HG03064 (cell line): ENCODE measurements at regions not wholly inside any gene's neighbourhood (a gene's known extent, or its start where the extent isn't known, plus 50 kb on each side); places are given as distances from the start of the nearest gene placed in this dataset.

Source experiments
- ATAC-seq: cut with Tn5 transposase; IDR thresholded peaks from one replicate; pipeline ENCODE4 v1.9.1; 2021; ENCODE audit warnings: low read depth; ENCODE audit not compliant: unreplicated experiment

DNA sequence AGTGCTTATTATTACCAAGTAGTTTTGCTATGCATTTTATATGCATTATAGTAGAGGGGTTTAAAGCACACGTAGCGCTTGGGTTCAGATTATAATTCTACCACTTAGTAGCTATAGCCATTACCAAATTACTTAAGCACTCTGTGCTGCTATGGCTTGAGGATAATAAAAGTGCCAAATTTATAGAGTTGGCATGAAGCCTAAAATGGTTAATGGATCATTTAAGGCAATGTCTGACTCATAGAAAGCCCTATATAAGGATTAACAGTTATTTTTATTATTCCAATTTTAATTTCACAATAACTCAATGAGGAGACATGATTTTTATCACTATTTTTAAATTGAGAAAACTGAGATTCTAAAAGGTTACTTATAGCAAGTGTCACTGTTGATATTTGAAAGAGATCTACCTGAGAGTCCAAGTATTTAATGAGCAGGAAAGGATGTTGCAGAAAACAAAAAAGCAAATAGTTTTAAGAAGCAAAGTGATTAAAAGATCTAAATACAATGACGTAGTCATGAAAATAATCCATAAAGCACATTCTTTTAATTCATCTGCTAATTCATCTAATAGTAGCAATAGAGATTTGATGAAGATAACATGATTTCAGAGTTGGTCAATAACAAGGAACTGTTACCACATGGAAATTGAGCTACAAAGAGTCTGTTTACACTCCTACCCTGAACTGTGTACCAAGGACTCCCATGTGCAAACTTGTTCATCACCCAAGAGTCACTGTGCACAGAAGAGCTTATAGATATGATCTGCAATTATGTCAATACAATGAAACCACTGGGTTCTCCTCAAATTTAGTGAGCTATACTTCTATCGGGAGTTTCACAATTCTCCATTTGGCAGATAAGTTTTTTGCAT, 78.8 kb upstream of the DTNA start:
- ATAC-seq: no peak

DNA sequence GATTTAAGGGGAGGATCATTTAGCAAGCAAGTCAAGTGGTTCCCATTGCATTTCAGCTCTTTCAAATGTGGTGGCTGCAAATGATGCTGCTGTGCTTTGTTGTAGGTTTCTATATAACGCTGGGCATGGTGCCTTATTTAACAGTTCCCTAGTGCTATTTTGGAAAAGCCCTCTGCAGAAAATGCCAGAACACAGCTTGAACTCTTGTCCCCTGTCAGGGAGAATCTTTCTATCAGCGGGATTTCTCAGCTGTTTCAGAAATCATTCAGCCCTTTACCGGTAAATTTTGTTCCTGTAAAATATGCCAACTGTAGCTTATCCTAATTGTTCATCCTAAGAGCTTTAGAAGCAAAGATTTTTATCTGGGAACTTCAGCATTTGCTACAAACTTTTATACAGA, 77.8 kb upstream of the DTNA start:
- no peak for ATAC-seq

DNA sequence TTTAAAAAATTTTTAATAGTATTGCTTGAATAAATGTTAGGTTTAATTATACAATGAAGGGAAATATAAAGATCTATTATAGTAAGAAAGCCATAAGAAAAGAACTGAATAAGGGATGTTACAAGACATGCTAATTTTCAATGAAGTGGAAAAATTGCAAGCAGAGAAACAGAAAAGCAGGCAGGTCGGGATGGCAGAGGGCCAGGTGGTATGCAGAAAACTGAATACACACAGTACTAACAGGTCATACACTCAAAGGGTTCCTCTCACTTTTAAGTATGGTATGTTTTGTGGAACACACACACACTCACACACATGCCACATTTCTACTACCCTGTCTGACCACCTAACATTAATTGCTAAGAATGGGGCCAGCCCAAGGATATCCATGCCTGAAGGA, 76.7 kb upstream of the DTNA start:
- ATAC-seq: no peak

DNA sequence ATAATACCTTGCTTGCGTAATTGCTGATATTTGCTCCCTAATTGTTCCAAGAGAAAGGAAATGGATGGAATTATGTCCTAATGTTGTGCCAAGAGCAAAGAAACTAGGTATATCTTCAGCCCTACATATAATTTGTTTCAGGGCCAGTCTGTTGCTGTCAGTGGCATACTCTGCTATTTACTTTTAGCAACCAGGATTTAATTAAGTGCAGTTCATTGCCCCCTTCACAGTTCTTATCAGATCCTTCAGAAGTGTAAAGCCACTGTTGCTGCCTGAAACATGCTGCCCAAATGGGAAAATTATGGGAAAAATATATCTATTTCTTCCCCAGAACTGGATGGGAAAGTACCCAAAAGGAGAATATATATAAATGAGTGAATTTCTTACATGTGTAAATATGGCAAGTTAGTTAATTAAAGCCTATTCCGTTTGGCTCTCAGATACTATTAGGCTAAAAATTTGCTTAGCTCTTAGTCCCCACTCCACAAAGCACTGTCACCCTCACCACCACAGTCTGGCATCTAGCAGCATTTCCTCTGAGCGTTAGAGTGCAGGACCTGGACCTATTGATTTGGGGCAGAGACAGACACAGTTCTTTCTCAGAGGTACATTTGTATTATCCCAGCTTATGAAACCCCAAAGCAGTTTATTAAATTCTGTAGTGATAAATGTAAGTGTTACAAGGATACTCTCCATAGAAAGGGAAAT, 72.8 kb upstream of the DTNA start:
- no peak for ATAC-seq

DNA sequence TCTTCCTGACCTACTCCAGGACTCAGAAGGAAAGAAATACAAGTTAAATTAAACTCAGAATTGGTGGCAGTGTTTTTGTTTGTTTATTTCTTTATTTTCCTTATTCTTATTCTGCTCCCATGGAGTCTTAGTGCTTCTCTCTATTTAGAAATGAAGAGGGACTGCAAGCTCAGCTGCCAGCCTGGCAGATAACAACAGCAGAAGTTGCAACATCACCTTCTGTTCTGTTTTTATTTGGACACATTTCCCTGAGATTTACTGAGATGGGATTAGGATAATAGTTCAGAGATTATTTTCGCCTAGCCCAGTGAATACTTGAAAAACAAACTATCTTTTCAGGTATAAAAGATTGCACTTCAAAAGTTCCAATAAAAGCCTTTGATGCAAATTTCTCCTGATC, 70.4 kb upstream of the DTNA start:
- ATAC-seq: no peak

DNA sequence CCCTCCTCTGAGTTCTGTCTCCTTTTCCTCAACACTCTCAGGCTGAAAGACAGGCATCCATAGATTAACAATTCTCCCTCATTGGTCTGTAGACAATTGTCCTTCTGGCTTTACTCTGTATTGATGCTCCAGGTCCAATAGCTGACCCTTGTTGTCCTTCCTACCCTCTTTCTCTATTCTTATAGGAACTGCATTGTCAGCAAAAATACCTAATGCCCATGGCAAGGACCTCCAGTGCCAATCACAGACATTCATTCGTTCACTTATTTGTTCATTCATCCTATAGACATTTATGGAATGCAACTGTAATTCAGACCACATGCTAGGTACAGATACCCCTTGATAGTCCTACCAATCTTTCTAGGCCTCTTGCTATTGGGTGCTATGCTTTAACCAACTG, 69.8 kb upstream of the DTNA start:
- no peak for ATAC-seq

DNA sequence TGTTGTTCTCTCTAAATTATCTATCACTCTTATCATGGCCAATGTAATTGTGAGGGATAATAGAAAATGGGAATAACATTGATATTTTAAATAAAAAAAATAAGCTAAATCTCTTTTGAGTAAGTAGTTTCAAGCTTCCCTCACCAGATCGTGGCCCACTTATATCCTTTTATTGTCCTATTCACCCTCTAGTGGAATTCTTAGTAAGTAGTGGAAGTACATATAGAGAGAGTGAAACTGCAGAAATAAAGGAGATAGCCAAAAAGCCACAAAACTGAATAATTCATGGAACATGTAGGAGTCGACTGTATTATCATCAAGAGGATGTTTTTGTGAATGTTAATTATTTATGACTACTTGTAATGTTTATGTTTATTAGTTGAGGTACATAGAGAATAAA, 66.1 kb upstream of the DTNA start:
- no peak for ATAC-seq

DNA sequence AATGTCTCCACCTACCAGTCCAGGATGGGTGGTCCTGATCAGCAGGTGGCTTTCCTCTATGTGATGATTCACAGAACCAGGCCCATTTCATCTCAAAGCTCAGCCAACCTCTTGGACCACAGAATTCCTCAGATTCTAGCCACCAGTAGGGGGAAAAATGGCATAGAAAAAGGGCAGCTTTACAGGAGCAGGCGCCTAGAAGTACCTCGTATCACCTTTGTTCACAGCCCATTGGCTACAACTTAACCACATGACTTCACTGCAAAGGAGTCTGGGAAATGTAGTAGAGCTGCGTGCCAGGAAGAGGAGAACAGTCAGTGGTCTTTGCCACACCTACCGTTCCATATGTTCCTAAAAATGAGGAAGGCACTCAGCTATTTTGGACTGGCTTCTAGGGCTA, 62.8 kb upstream of the DTNA start:
- ATAC-seq: no peak

DNA sequence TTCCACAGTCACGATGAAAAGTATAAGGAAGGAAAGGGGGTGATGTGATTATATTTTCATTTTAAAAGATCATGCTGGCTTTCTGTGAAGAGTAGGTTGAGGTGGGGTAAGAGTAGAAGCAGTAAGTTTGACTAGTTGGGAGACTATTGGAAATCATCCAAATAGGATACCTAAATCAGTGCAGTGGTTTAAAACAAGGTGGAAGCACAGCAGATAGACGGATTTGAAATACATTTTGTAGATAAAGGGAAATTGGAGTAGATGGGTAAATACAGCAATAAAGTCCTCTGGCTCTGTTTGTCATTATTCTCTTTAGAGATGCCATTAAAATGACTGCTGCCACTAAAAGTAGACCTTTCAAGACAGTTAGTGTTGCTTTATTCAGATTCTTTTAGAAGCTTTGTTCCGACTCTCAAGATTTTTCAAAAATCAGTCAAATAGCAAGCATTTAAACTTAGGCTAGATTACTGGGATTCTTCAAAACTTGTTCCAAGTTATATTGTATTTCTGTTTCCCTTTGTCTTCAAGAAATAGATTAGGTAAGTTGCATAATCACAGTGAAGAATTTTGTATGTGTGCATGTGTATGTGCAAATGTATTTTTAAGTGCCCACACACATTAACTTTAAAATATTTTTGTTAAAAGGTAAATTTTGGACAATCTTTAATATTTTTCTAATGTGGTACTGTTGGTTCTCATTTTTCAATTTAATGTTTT, 61.7 kb upstream of the DTNA start:
- no peak for ATAC-seq

DNA sequence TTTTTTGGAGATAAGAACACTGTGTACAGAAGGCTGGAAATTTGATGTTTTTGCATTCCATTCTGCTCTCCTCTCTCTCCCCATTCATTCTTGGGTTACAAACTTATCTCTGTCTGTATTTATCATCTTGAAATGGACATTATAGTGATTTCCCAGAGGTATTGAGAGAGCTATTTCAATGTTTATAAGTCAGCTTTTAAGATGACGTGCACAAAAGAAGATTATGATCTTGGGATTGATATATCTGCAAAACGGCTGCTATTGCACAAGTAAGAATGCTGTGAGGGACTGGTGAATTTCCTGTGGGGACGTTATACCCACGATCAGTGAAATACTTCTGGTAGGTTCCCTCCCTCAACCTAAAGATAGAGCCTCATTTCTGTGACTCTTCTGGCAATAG, 61.0 kb upstream of the DTNA start:
- ATAC-seq: no peak

DNA sequence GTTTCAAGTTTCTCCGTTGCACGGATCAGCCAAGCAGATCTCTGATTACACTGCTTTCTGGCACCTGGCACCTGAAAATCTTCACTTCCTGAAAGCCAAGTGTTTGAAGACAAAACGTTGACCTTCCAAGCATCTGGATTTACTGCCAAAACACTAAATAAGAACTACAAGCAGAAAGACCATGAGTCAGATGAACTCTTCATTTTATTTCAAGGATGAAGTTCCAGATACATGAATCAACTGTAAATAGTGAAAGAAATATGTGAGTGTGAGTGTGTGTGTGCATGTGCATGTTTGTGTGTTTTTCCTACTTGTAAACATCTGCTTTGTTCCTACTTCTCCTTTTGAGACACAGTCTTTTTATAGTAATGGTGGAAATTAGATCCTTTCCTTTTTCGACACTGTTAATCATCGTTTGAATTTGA, 60.0 kb upstream of the DTNA start:
- ATAC-seq: no peak

DNA sequence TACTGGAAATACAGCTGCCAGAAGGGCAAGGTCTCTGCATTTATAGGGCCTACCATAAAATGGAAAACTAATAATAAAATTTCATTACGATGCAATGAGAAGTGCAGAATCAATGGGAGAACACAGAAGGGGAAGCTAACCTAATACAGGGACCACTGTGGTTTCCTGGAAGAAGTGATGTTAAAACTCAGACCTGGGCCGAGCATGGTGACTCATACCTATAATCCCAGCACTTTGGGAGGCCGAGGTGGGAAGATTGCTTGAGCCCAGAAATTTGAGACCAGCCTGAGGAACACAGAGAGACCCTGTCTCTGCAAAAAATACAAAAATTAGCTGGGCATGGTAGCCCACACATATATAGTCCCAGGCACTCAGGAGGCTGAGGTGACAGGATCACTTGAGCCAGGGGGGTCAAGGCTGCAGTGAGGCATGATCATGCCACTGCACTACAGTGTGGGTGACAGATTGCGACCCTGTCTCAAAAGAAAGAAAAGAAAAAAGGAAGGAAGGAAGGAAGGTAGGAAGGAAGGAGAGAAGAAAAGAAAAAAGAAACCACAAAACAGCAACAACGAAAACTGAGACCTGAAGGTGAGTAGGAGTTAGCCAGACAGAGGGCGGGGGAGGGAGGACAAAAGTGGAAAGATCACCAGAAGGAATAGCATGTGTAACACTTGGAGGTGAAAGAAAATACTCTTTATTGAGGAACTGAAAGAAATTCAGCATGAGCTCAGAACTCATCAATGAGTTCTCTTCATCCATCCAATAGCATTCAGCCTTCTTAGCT, 58.3 kb upstream of the DTNA start:
- no peak for ATAC-seq

DNA sequence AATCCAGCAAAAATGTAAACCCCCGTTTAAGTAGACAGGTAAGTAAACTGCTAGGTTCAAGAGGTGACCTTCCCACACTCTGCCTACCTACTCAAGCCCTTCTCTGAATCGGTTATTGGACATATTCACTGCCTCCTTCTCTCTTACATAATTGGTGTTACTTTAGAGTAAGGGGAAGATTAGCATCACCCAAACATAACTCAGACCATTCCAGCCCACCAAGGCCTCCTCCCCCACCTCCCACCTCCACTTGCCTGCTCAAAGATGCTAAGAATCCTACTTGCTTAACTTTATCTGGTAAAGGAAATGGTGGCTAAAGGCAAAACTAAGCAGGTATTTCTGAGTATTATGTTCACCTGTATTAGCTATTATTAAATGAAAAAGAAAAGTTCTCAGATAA, 55.0 kb upstream of the DTNA start:
- ATAC-seq: no peak

DNA sequence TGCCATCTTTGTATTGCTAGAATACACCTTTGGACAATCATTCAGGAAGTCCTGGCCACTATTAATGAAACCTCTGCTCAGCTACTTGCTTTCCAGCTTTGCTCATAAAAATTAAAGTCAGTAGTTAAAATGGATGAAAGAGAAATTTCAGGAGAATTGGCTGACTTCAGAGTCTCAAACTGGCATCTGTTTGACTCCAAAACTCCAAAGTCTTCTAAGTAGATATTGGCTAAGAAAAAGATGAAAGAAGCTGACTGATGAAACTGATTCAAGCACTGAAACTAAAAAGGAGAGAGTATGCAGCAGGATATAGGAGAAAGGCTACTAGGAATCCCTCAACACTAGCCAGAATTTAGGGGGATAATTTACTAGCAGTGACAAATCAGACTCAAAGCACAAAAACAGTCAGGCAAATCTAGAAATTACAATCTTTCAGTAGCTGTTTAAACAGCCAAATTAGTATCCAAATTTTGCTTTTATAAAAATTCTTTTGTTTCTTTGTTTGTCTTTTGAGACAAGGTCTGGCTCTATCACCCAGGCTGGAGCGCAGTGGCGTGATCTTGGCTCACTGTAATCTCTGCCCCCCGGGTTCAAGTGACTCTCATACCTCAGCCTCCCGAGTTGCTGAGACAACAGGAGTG, 52.1 kb upstream of the DTNA start:
- no peak for ATAC-seq

DNA sequence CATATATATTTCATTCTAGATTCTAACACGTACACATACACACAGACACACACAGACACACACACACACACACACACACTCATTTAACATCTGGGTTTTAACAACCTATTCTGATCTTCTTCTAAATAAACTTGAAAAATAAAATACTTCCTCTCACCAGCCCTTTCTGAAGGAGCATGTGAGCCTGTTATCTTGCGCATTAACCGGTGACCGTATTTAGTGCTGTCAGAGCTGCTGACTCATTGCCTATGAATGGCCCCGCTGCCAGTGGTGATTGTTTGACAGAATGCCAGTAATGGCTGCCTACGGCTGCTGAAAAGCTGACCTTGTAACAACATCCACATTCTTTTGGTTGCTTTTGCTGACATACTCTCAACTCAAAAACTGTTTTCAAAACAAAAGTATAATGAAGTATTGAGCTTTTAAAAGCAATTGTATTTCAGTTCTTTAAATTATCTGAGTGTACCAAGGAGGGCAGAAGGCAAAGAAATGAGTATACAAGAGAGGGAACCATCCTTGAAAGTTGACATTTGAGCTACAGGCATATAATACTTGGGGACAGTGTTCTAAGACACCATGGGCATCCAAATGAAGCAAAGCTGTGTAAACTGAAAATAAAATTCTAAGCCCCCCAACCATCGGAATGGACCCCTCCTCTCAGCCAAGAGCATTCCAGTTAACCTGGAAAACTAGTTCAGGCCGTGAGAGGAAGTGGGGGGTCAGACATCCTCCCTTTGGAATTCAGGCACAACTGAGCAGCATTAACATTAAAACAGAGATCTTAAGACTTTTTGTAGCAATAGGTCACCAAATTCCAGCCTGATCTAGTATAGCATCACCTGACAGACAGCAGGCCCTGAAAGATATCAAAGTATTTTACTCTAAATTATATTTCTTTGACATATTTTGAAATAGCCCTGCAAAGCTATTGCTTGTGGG, 50.2 kb upstream of the DTNA start:
- no peak for ATAC-seq
